GM18951 (cell line): ENCODE measurements at regions not wholly inside any gene's neighbourhood (a gene's known extent, or its start where the extent isn't known, plus 50 kb on each side); places are given as distances from the start of the nearest gene placed in this dataset.

Experiments used
- POLR2A ChIP-seq: IDR thresholded peaks from 4 replicates; pipeline ENCODE4 v1.6.1; 2011; ENCODE audit warnings: mild to moderate bottlenecking; ENCODE audit not compliant: insufficient read length, insufficient read depth; ENCODE audit errors: extremely low read depth
- in situ Hi-C: fragments of 300-500 bp; cut with MboI; formaldehyde crosslinking; loops from one replicate; pipeline ENCODE4 v1.12.0; 2022; ENCODE audit warnings: low sequenced_read_pairs, mixed read lengths, inconsistent platforms; ENCODE audit not compliant: unreplicated experiment

GRCh38 chr5:30041291-30041690 lies 1152.2 kb upstream of the CDH6 start:
- no peak for TF ChIP-seq POLR2A
- in situ Hi-C loops: no loop called here

- no peak for TF ChIP-seq POLR2A
- in situ Hi-C loops: no loop called here
Observed at GRCh38 chr5:30040488-30041118, 1152.9 kb upstream of the CDH6 start.

- no peak for TF ChIP-seq POLR2A
- in situ Hi-C loops: no loop called here
Observed at GRCh38 chr5:30039379-30039778, 1154.1 kb upstream of the CDH6 start.

- in situ Hi-C loops: no loop called here
Observed at GRCh38 chr5:30034870-30035269, 1158.6 kb upstream of the CDH6 start.

GRCh38 chr5:30030101-30030500 lies 1163.4 kb upstream of the CDH6 start:
- no peak for TF ChIP-seq POLR2A
- in situ Hi-C loops: no loop called here

More at GRCh38 chr5:30034870-30035269, 1158.6 kb upstream of the CDH6 start:
- TF ChIP-seq POLR2A: no peak

- in situ Hi-C loops: no loop called here
- no peak for TF ChIP-seq POLR2A
Observed at GRCh38 chr5:30001826-30002225, 1191.7 kb upstream of the CDH6 start.

- TF ChIP-seq POLR2A: no peak
- in situ Hi-C loops: no loop called here
Observed at GRCh38 chr5:30000231-30000630, 1193.3 kb upstream of the CDH6 start.

- no peak for TF ChIP-seq POLR2A
- in situ Hi-C loops: no loop called here
Observed at GRCh38 chr5:29995154-29995553, 1198.3 kb upstream of the CDH6 start.

- in situ Hi-C loops: no loop called here
Observed at GRCh38 chr5:29994519-29994918, 1199.0 kb upstream of the CDH6 start.

GRCh38 chr5:29993286-29993685 lies 1200.2 kb upstream of the CDH6 start:
- in situ Hi-C loops: no loop called here
- TF ChIP-seq POLR2A: no peak

More at GRCh38 chr5:29994519-29994918, 1199.0 kb upstream of the CDH6 start:
- no peak for TF ChIP-seq POLR2A

- in situ Hi-C loops: no loop called here
- no peak for TF ChIP-seq POLR2A
Observed at GRCh38 chr5:29992248-29992647, 1201.2 kb upstream of the CDH6 start.

- TF ChIP-seq POLR2A: no peak
- in situ Hi-C loops: no loop called here
Observed at GRCh38 chr5:29990681-29991080, 1202.8 kb upstream of the CDH6 start.

GRCh38 chr5:29984156-29984540 lies 1209.3 kb upstream of the CDH6 start:
- in situ Hi-C loops: no loop called here
- TF ChIP-seq POLR2A: no peak

- in situ Hi-C loops: no loop called here
- TF ChIP-seq POLR2A: no peak
Observed at GRCh38 chr5:29983528-29984155, 1209.8 kb upstream of the CDH6 start.
